ENCODE measurements at regions not wholly inside any gene's neighbourhood (a gene's known extent, or its start where the extent isn't known, plus 50 kb on each side); places are given as distances from the start of the nearest gene placed in this dataset.

DNA sequence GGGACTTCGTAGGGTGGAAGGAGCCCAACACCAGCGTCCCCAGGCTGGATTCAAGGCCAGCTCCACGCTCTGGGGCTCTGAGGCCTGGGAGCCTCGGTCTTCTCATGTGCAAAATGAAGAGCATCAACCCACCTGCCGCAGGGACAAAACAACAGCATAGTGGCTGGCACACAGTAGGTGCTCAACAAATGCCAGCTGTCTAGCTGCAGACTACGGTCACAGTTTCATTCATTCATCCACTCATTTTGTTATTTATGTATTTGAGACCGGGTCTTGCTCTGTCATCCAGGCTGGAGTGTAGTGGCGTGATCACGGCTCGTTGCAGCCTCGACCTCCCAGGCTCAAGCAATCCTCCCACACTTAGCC lies 60.7 kb downstream of the CEBPB start:
- TF ChIP-seq, protein P1, sequence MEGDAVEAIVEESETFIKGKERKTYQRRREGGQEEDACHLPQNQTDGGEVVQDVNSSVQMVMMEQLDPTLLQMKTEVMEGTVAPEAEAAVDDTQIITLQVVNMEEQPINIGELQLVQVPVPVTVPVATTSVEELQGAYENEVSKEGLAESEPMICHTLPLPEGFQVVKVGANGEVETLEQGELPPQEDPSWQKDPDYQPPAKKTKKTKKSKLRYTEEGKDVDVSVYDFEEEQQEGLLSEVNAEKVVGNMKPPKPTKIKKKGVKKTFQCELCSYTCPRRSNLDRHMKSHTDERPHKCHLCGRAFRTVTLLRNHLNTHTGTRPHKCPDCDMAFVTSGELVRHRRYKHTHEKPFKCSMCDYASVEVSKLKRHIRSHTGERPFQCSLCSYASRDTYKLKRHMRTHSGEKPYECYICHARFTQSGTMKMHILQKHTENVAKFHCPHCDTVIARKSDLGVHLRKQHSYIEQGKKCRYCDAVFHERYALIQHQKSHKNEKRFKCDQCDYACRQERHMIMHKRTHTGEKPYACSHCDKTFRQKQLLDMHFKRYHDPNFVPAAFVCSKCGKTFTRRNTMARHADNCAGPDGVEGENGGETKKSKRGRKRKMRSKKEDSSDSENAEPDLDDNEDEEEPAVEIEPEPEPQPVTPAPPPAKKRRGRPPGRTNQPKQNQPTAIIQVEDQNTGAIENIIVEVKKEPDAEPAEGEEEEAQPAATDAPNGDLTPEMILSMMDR (IDR thresholded peaks at IDR 0.05; ENCODE audit: extremely low read depth in 1 of 2, insufficient read depth in 1 of 2, low read depth in 1 of 2, low read length in 2 of 2) = no peak
- TF ChIP-seq FOS (IDR thresholded peaks at IDR 0.05; ENCODE audit: borderline replicate concordance, insufficient read depth, low read length) = no peak
- TF ChIP-seq POLR2A (IDR thresholded peaks at IDR 0.05; ENCODE audit: low read depth, low read length) = no peak
- TF ChIP-seq POLR2AphosphoS5 (IDR thresholded peaks at IDR 0.05; ENCODE audit: insufficient read depth, low read depth, low read length) = no peak

Measured in endothelial cell of umbilical vein (primary cell).